Breast epithelium (tissue), 4 donors: ENCODE measurements at regions not wholly inside any gene's neighbourhood (a gene's known extent, or its start where the extent isn't known, plus 50 kb on each side); places are given as distances from the start of the nearest gene placed in this dataset.

Experiments
- DNase-seq, 2 donors: peaks; one replicate each; pipeline ENCODE4 v3.0.0-alpha.2; 2019; ENCODE audit warnings: low spot score in 2 of 2
- H3K27ac ChIP-seq, 2 donors: fragments of 200-600 bp; sonication (generic) in 1 of 2; one replicate each; pipeline ENCODE4 v1.5.1; 2016 to 2019; ENCODE audit warnings: mild to moderate bottlenecking in 1 of 2
- H3K27me3 ChIP-seq, 2 donors: fragments of 200-600 bp; sonication (generic) in 1 of 2; one replicate each; pipeline versions ENCODE4 v1.5.1 to v1.6.0; 2017 to 2019; ENCODE audit warnings: control low read depth in 1 of 2, mild to moderate bottlenecking in 1 of 2
- H3K36me3 ChIP-seq: fragments of 200-600 bp; one replicate; pipeline ENCODE4 v1.5.1; 2019
- H3K4me1 ChIP-seq, 2 donors: fragments of 200-600 bp; sonication (generic); one replicate each; pipeline ENCODE4 v1.5.1; 2016 to 2019; ENCODE audit warnings: control low read depth in 1 of 2
- H3K4me3 ChIP-seq, 3 donors: fragments of 200-600 bp; sonication (generic); 1 replicate in 2 of 3; 2 replicates in 1 of 3; pipeline ENCODE4 v1.5.1; 2016 to 2019; ENCODE audit warnings: mild to moderate bottlenecking in 3 of 3, moderate library complexity in 2 of 3
- H3K9me3 ChIP-seq, 2 donors: fragments of 200-600 bp; sonication (generic) in 1 of 2; one replicate each; pipeline ENCODE4 v1.5.1; 2016 to 2019; ENCODE audit warnings: control low read depth in 1 of 2
- CTCF ChIP-seq, 3 donors: fragments of 450-650 bp; IDR thresholded peaks; one replicate each; pipeline ENCODE4 v1.5.1; 2016 to 2017; ENCODE audit warnings: antibody characterized with exemption in 3 of 3, mild to moderate bottlenecking in 3 of 3, moderate library complexity in 3 of 3
- POLR2A ChIP-seq: fragments of 450-650 bp; IDR thresholded peaks from one replicate; pipeline ENCODE4 v1.6.1; 2016; ENCODE audit warnings: antibody characterized with exemption, mild to moderate bottlenecking, moderate library complexity
- POLR2AphosphoS5 ChIP-seq, 3 donors: sonication (generic); formaldehyde crosslinking; IDR thresholded peaks; one replicate each; pipeline ENCODE4 v1.6.1; 2017; ENCODE audit warnings: antibody characterized with exemption in 3 of 3
- intact Hi-C: fragments of 100-400 bp; cut with DNase I; formaldehyde crosslinking; loops from one replicate; pipeline ENCODE4 v1.15.1; 2023; ENCODE audit warnings: low total_unique reads

GRCh38 chr13:31922724-31923123 lies 108.8 kb upstream of the FRY start:
- Histone ChIP-seq H3K4me1 (no peaks in the 10 kb centered on the region), H3K27ac (no peak overlapping the region), H3K36me3 (no peaks in the 10 kb centered on the region), H3K9me3 (no peaks in the 10 kb centered on the region), H3K27me3 (no peaks in the 10 kb centered on the region), H3K4me3 (no peak overlapping the region)
- intact Hi-C loops: no loop called here
- DNase-seq: no peak
- TF ChIP-seq POLR2A (no peak), CTCF (IDR thresholded peaks at IDR 0.05) (no peak), POLR2AphosphoS5 (IDR thresholded peaks at IDR 0.05) (no peak)

GRCh38 chr13:31923134-31923763 lies 108.3 kb upstream of the FRY start:
- intact Hi-C loops: no loop called here
- TF ChIP-seq POLR2AphosphoS5 (IDR thresholded peaks at IDR 0.05) (no peak), POLR2A (no peak), CTCF (IDR thresholded peaks at IDR 0.05) (no peak)
- DNase-seq: no peak
- H3K27me3 ChIP-seq: no peaks in the 10 kb centered on the region
- no peaks in the 10 kb centered on the region for H3K36me3 ChIP-seq
- no peaks in the 10 kb centered on the region for H3K9me3 ChIP-seq
- H3K4me3 ChIP-seq: no peak overlapping the region
- no peaks in the 10 kb centered on the region for H3K4me1 ChIP-seq
- H3K27ac ChIP-seq: peak overlapping the region in 1 of 2 donors; percentile 8

GRCh38 chr13:31925079-31925478 lies 106.5 kb upstream of the FRY start:
- no peaks in the 10 kb centered on the region for H3K9me3 ChIP-seq
- DNase-seq: no peak
- intact Hi-C loops: no loop called here
- TF ChIP-seq POLR2AphosphoS5 (IDR thresholded peaks at IDR 0.05): no peak
- no peak for TF ChIP-seq CTCF (IDR thresholded peaks at IDR 0.05)
- no peak for TF ChIP-seq POLR2A
- H3K4me1 ChIP-seq: no peaks in the 10 kb centered on the region
- no peak overlapping the region for H3K4me3 ChIP-seq
- no peak overlapping the region for H3K27ac ChIP-seq
- no peaks in the 10 kb centered on the region for H3K27me3 ChIP-seq
- H3K36me3 ChIP-seq: no peaks in the 10 kb centered on the region

GRCh38 chr13:31927219-31927653 lies 104.3 kb upstream of the FRY start:
- intact Hi-C loops: no loop called here
- Histone ChIP-seq H3K4me3 (no peak overlapping the region), H3K4me1 (no peaks in the 10 kb centered on the region), H3K27ac (no peak overlapping the region), H3K36me3 (no peaks in the 10 kb centered on the region), H3K9me3 (no peaks in the 10 kb centered on the region), H3K27me3 (no peaks in the 10 kb centered on the region)
- DNase-seq: no peak
- no peak for TF ChIP-seq CTCF (IDR thresholded peaks at IDR 0.05)
- TF ChIP-seq POLR2A: no peak
- no peak for TF ChIP-seq POLR2AphosphoS5 (IDR thresholded peaks at IDR 0.05)

- TF ChIP-seq CTCF (IDR thresholded peaks at IDR 0.05) (no peak), POLR2A (no peak), POLR2AphosphoS5 (IDR thresholded peaks at IDR 0.05) (no peak)
- no peak for DNase-seq
- H3K4me3 ChIP-seq: no peak overlapping the region
- H3K4me1 ChIP-seq: no peaks in the 10 kb centered on the region
- no peaks in the 10 kb centered on the region for H3K27me3 ChIP-seq
- no peaks in the 10 kb centered on the region for H3K9me3 ChIP-seq
- H3K27ac ChIP-seq: no peak overlapping the region
- H3K36me3 ChIP-seq: no peaks in the 10 kb centered on the region
- intact Hi-C loops: no loop called here
These were observed 102.4 kb upstream of the FRY start for GRCh38 chr13:31929031-31929770.
